ENCODE measurements at regions not wholly inside any gene's neighbourhood (a gene's known extent, or its start where the extent isn't known, plus 50 kb on each side); places are given as distances from the start of the nearest gene placed in this dataset.
"Not testable (repeated sequence)": the region's sequence is repeated elsewhere in the genome, so short reads cannot be mapped to it uniquely, and the experiment has no call there.

DNA sequence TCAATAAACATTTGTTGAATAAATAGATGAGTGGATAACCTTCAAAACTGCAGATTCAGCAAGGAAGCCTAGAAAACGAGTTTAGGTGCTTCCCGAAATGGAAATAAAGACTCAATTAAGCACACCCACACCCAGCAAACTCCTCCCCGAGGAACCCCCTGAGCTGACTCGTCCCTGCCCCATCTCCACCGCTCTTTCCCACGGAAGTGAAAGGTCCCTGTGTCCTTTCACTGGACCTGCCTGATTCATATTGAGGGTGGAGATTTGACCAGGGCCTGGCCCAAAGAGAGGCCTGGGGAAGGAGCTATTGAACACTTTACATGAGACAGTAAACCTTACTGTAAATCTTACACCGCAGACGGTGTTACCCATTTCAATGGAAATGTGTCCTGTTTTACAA lies 129.1 kb downstream of the CPZ start:
- Histone ChIP-seq H3K9me3 (ENCODE audit: low read depth, low read length, poor library complexity, severe bottlenecking) (no peaks in the 10 kb centered on the region), H3K4me1 (ENCODE audit: insufficient read depth, low read length, poor library complexity, severe bottlenecking) (no peaks in the 10 kb centered on the region), H3K27ac (ENCODE audit: low read depth, low read length, poor library complexity, severe bottlenecking) (no peak overlapping the region), H3K36me3 (ENCODE audit: insufficient read depth, low read length, poor library complexity, severe bottlenecking) (no peaks in the 10 kb centered on the region), H3K4me3 (ENCODE audit: low read depth, low read length, poor library complexity, severe bottlenecking) (no peak overlapping the region), H3K27me3 (replicated peaks; ENCODE audit: insufficient read depth, low read depth, low read length, poor library complexity) (peaks cover 62% of the 10 kb centered on the region)
- intact Hi-C loops (cut with micrococcal nuclease; ENCODE audit: unreplicated experiment), result no loop called here
- TF ChIP-seq EZH2 (IDR thresholded peaks at IDR 0.05; ENCODE audit: borderline replicate concordance, low read depth, low read length, poor library complexity, severe bottlenecking), result no peak
- TF ChIP-seq, protein P1, sequence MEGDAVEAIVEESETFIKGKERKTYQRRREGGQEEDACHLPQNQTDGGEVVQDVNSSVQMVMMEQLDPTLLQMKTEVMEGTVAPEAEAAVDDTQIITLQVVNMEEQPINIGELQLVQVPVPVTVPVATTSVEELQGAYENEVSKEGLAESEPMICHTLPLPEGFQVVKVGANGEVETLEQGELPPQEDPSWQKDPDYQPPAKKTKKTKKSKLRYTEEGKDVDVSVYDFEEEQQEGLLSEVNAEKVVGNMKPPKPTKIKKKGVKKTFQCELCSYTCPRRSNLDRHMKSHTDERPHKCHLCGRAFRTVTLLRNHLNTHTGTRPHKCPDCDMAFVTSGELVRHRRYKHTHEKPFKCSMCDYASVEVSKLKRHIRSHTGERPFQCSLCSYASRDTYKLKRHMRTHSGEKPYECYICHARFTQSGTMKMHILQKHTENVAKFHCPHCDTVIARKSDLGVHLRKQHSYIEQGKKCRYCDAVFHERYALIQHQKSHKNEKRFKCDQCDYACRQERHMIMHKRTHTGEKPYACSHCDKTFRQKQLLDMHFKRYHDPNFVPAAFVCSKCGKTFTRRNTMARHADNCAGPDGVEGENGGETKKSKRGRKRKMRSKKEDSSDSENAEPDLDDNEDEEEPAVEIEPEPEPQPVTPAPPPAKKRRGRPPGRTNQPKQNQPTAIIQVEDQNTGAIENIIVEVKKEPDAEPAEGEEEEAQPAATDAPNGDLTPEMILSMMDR (conservative IDR thresholded peaks at IDR 0.05; ENCODE audit: low read depth, low read length), result no peak
- DNase-seq (ENCODE audit: low spot score), result no peak
- ChIA-PET CTCF (no interaction called here), POLR2A (ENCODE audit: low non-redundant PET) (no interaction called here)
- BruUV-seq (replicated peaks), result no TSS peak

DNA sequence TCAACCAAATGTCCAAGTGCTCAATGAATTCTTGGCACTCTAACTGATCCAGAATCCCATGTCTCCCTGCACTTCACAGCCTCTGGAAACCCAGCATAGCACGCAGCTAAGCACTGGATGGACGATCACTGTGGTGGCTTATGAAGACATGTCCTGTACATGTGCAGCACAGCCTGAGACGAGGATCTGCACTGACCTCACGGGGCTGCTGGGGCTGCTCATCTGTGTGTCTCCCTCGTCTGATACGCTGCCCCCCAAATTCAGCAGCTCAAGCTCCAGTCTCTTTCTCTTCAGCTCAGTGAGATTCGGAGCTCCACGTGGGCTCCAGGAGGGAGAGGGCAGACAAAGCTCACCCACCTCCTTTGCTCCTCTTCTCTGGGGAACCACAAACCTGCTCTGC lies 126.9 kb downstream of the CPZ start:
- DNase-seq (ENCODE audit: low spot score), result no peak
- Histone ChIP-seq H3K27me3 (replicated peaks; ENCODE audit: insufficient read depth, low read depth, low read length, poor library complexity) (peaks cover 41% of the 10 kb centered on the region), H3K4me3 (ENCODE audit: low read depth, low read length, poor library complexity, severe bottlenecking) (no peak overlapping the region), H3K9me3 (ENCODE audit: low read depth, low read length, poor library complexity, severe bottlenecking) (peaks cover 5% of the 10 kb centered on the region), H3K4me1 (ENCODE audit: insufficient read depth, low read length, poor library complexity, severe bottlenecking) (no peaks in the 10 kb centered on the region), H3K36me3 (ENCODE audit: insufficient read depth, low read length, poor library complexity, severe bottlenecking) (no peaks in the 10 kb centered on the region), H3K27ac (ENCODE audit: low read depth, low read length, poor library complexity, severe bottlenecking) (no peak overlapping the region)
- TF ChIP-seq, protein P1 (conservative IDR thresholded peaks at IDR 0.05; ENCODE audit: low read depth, low read length), result no peak
- TF ChIP-seq EZH2 (IDR thresholded peaks at IDR 0.05; ENCODE audit: borderline replicate concordance, low read depth, low read length, poor library complexity, severe bottlenecking), result no peak
- ChIA-PET POLR2A (ENCODE audit: low non-redundant PET) (no interaction called here), CTCF (no interaction called here)
- BruUV-seq (replicated peaks), result no TSS peak
- intact Hi-C loops (cut with micrococcal nuclease; ENCODE audit: unreplicated experiment), result no loop called here

DNA sequence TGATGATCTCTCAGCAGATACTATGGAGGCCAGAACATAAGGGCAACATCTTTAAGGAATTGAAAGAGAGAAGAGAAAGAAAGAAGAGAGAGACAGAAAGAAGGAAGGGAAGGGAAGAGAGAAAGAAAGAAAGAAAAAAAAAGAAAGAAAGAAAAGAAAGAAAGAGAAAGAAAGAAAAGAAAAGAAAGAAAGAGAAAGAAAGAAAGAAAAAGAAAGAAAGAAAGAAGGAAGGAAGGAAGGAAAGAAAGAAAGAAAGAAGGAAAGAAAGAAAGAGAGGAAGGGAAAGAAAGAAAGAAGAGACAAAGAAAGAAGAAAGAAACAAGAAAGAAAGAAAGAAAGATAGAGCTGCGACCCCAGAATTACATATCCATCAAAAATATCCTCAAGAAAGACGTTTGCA lies 124.9 kb downstream of the CPZ start:
- Histone ChIP-seq H3K9me3 (ENCODE audit: low read depth, low read length, poor library complexity, severe bottlenecking) (peaks cover 11% of the 10 kb centered on the region), H3K27me3 (replicated peaks; ENCODE audit: insufficient read depth, low read depth, low read length, poor library complexity) (peaks cover 29% of the 10 kb centered on the region)
- H3K4me3 ChIP-seq (ENCODE audit: low read depth, low read length, poor library complexity, severe bottlenecking); POLR2A ChIA-PET (ENCODE audit: low non-redundant PET); BruUV-seq (replicated peaks); DNase-seq (ENCODE audit: low spot score); H3K27ac ChIP-seq (ENCODE audit: low read depth, low read length, poor library complexity, severe bottlenecking); H3K4me1 ChIP-seq (ENCODE audit: insufficient read depth, low read length, poor library complexity, severe bottlenecking); CTCF ChIA-PET; intact Hi-C loops (cut with micrococcal nuclease; ENCODE audit: unreplicated experiment); H3K36me3 ChIP-seq (ENCODE audit: insufficient read depth, low read length, poor library complexity, severe bottlenecking): not testable (repeated sequence)

DNA sequence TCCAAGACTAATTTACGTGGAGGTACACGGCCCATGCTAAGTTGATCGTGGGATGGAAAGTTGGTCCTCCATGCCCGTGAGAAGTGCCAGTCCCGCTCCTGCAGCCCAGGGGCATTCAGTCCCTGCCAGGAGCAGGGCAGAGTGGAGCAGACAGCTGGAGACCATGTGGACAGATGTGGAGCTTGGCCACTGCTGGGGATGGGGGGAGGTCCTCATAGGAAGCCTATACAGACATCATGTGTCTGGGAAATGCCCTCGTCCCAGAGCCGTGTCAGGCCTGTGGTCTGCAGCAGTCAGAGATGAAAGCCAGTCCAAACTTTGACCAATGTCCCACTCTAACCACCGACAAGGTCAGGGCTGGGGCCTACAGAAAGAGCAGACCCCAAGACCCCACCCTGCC lies 118.4 kb downstream of the CPZ start:
- ChIA-PET POLR2A (ENCODE audit: low non-redundant PET) (no interaction called here), CTCF (no interaction called here)
- H3K4me1 ChIP-seq (ENCODE audit: insufficient read depth, low read length, poor library complexity, severe bottlenecking), result no peaks in the 10 kb centered on the region
- no TSS peak for BruUV-seq (replicated peaks)
- H3K4me3 ChIP-seq (ENCODE audit: low read depth, low read length, poor library complexity, severe bottlenecking), result no peak overlapping the region
- H3K36me3 ChIP-seq (ENCODE audit: insufficient read depth, low read length, poor library complexity, severe bottlenecking), result no peaks in the 10 kb centered on the region
- no peak overlapping the region for H3K27ac ChIP-seq (ENCODE audit: low read depth, low read length, poor library complexity, severe bottlenecking)
- H3K9me3 ChIP-seq (ENCODE audit: low read depth, low read length, poor library complexity, severe bottlenecking), result peaks cover 11% of the 10 kb centered on the region
- H3K27me3 ChIP-seq (replicated peaks; ENCODE audit: insufficient read depth, low read depth, low read length, poor library complexity), result peaks cover 27% of the 10 kb centered on the region
- intact Hi-C loops (cut with micrococcal nuclease; ENCODE audit: unreplicated experiment), result no loop called here
- no peak for TF ChIP-seq EZH2 (IDR thresholded peaks at IDR 0.05; ENCODE audit: borderline replicate concordance, low read depth, low read length, poor library complexity, severe bottlenecking)
- TF ChIP-seq, protein P1 (conservative IDR thresholded peaks at IDR 0.05; ENCODE audit: low read depth, low read length), result no peak
- no peak for DNase-seq (ENCODE audit: low spot score)

Data from A673 (cell line).